ENCODE measurements at regions not wholly inside any gene's neighbourhood (a gene's known extent, or its start where the extent isn't known, plus 50 kb on each side); places are given as distances from the start of the nearest gene placed in this dataset.

DNA sequence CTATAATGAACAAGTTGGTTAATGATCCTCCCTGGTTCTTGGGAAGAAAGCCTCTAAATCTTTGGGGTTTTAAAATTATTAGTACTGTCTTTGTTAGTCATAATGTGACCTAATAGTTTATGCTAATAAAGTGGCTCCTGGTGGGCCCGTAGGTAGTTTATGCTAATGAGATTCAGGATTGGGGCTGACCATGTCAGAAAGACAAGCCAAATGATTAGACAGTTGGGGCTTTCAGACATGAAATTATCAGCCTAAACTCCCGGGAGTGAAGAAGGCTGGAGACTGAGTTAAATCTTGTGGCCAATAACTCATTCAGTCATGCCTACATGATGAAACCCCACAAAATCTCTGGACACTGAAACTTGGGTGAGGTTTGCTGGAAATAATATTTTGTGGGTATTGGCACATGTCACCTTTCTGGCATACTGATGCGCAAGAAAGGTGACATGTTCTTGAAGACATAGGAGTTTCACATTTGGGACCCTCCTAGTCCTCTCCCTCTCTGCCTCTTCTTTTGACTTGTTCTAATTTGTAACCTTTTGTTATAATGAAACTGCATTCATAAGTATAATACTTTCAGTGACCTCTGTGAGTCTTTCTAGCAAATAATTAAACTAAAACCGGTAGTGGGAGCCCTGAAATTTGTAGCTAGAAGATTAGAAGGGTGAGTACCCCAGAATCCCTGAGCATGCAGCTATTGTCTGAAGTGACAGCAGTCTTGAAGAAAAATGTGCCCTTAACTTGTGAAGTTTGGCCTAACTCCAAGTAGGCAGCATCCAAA, 196.8 kb upstream of the FSTL5 start:
- Histone ChIP-seq H3K4me3 (no peak overlapping the region), H3K36me3 (no peaks in the 10 kb centered on the region), H3K27me3 (no peaks in the 10 kb centered on the region), H3K27ac (no peak overlapping the region), H3K4me1 (no peaks in the 10 kb centered on the region), H3K9me3 (no peaks in the 10 kb centered on the region)
- intact Hi-C loops (cut with DNase I) = no loop called here
- DNase-seq (ENCODE audit: extremely low spot score in 2 of 2) = no peak
- no peak for TF ChIP-seq CTCF (IDR thresholded peaks at IDR 0.05)
- TF ChIP-seq POLR2AphosphoS5 (IDR thresholded peaks at IDR 0.05; ENCODE audit: insufficient read depth in 1 of 2, low read depth in 1 of 2) = no peak
- TF ChIP-seq POLR2A (IDR thresholded peaks at IDR 0.05) = no peak

- no peak for TF ChIP-seq CTCF (IDR thresholded peaks at IDR 0.05)
- TF ChIP-seq POLR2AphosphoS5 (IDR thresholded peaks at IDR 0.05; ENCODE audit: insufficient read depth in 1 of 2, low read depth in 1 of 2) = no peak
- no peak for TF ChIP-seq POLR2A (IDR thresholded peaks at IDR 0.05)
- Histone ChIP-seq H3K27me3 (no peaks in the 10 kb centered on the region), H3K36me3 (no peaks in the 10 kb centered on the region), H3K4me1 (no peaks in the 10 kb centered on the region), H3K4me3 (no peak overlapping the region), H3K27ac (no peak overlapping the region), H3K9me3 (no peaks in the 10 kb centered on the region)
- no peak for DNase-seq (ENCODE audit: extremely low spot score in 2 of 2)
- intact Hi-C loops (cut with DNase I) = no loop called here
Measured at GRCh38 chr4:162356181-162356580, 192.4 kb upstream of the FSTL5 start.

GRCh38 chr4:162352580-162353107, 188.8 kb upstream of the FSTL5 start:
- H3K27me3 ChIP-seq = no peaks in the 10 kb centered on the region
- no peak overlapping the region for H3K4me3 ChIP-seq
- no peaks in the 10 kb centered on the region for H3K36me3 ChIP-seq
- TF ChIP-seq CTCF (IDR thresholded peaks at IDR 0.05) = no peak
- no peak for TF ChIP-seq POLR2AphosphoS5 (IDR thresholded peaks at IDR 0.05; ENCODE audit: insufficient read depth in 1 of 2, low read depth in 1 of 2)
- no peak for TF ChIP-seq POLR2A (IDR thresholded peaks at IDR 0.05)
- H3K27ac ChIP-seq = no peak overlapping the region
- DNase-seq (ENCODE audit: extremely low spot score in 2 of 2) = no peak
- no peaks in the 10 kb centered on the region for H3K9me3 ChIP-seq
- intact Hi-C loops (cut with DNase I) = no loop called here
- H3K4me1 ChIP-seq = no peaks in the 10 kb centered on the region

DNA sequence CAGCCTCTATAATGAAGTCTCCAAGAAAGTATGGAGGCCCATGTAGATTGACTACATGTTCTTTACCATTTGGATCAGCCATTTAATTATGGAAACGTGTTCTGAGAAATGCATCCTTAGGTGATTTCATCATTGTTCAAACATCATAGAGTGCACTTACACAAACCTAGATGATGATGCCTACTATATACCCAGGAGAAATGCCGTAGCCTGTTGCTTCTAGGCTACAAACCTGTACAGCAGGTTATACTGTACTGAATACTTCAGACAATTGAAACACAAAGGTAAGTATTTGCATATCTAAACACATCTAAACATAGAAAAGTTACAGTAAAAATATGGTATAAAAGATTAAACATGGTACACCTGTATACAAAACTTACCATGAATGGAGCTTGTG, 186.5 kb upstream of the FSTL5 start:
- intact Hi-C loops (cut with DNase I) = no loop called here
- Histone ChIP-seq H3K27me3 (no peaks in the 10 kb centered on the region), H3K4me1 (no peaks in the 10 kb centered on the region), H3K36me3 (no peaks in the 10 kb centered on the region), H3K27ac (no peak overlapping the region), H3K9me3 (no peaks in the 10 kb centered on the region), H3K4me3 (no peak overlapping the region)
- no peak for DNase-seq (ENCODE audit: extremely low spot score in 2 of 2)
- TF ChIP-seq CTCF (IDR thresholded peaks at IDR 0.05) (no peak), POLR2AphosphoS5 (IDR thresholded peaks at IDR 0.05; ENCODE audit: insufficient read depth in 1 of 2, low read depth in 1 of 2) (no peak), POLR2A (IDR thresholded peaks at IDR 0.05) (no peak)

- no peaks in the 10 kb centered on the region for H3K36me3 ChIP-seq
- DNase-seq (ENCODE audit: extremely low spot score in 2 of 2) = no peak
- TF ChIP-seq POLR2AphosphoS5 (IDR thresholded peaks at IDR 0.05; ENCODE audit: insufficient read depth in 1 of 2, low read depth in 1 of 2) (no peak), CTCF (IDR thresholded peaks at IDR 0.05) (no peak), POLR2A (IDR thresholded peaks at IDR 0.05) (no peak)
Measured at GRCh38 chr4:162349395-162349794, 185.6 kb upstream of the FSTL5 start.

More at GRCh38 chr4:162349395-162349794, 185.6 kb upstream of the FSTL5 start:
- no peak overlapping the region for H3K27ac ChIP-seq
- no peak overlapping the region for H3K4me3 ChIP-seq
- no peaks in the 10 kb centered on the region for H3K27me3 ChIP-seq
- H3K4me1 ChIP-seq = no peaks in the 10 kb centered on the region
- intact Hi-C loops (cut with DNase I) = no loop called here
- H3K9me3 ChIP-seq = no peaks in the 10 kb centered on the region

Data from vagina (tissue), 2 donors.